Right lobe of liver (tissue), 4 donors: ENCODE measurements at regions not wholly inside any gene's neighbourhood (a gene's known extent, or its start where the extent isn't known, plus 50 kb on each side); places are given as distances from the start of the nearest gene placed in this dataset.

Source experiments
- POLR2A ChIP-seq: fragments of 450-650 bp; IDR thresholded peaks from one replicate; pipeline ENCODE4 v1.6.1; 2017; ENCODE audit warnings: antibody characterized with exemption, mild to moderate bottlenecking
- TF ChIP-seq, protein P1 (sequence below), 4 donors: fragments of 200-600 bp in 3 of 4; fragments of 450-650 bp in 1 of 4; IDR thresholded peaks; one replicate each; pipeline versions ENCODE4 v1.5.1 to v1.8.0; 2016 to 2022; ENCODE audit warnings: antibody characterized with exemption in 4 of 4, mild to moderate bottlenecking in 2 of 4
- donor health status: DM: no; HTN: no; CAD: no.
- donor health status: DM: no; HTN: no; CAD: no.
- donor health status: DM: no; HTN: yes; CAD: no.

DNA sequence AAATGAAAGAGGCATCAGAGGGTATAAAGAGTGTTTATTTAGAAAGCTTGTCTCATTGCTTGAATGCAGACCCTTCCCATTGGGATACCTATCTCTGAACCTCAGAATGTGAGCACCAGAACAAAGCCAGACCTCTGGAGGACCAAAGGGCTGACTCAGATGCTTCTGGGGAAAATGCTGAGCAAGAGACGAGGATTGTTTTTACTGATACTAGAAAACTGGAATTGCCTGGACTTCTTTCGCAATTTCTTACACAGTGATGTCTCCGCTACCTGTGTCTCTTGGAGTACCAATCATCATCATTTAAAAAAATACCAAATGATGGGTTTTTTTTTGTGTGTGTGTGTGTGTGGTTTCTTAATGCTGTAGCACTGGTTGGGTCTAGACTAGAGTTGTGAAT, 55.6 kb upstream of the CCDC85A start:
- no peak for TF ChIP-seq POLR2A
- TF ChIP-seq, protein P1, sequence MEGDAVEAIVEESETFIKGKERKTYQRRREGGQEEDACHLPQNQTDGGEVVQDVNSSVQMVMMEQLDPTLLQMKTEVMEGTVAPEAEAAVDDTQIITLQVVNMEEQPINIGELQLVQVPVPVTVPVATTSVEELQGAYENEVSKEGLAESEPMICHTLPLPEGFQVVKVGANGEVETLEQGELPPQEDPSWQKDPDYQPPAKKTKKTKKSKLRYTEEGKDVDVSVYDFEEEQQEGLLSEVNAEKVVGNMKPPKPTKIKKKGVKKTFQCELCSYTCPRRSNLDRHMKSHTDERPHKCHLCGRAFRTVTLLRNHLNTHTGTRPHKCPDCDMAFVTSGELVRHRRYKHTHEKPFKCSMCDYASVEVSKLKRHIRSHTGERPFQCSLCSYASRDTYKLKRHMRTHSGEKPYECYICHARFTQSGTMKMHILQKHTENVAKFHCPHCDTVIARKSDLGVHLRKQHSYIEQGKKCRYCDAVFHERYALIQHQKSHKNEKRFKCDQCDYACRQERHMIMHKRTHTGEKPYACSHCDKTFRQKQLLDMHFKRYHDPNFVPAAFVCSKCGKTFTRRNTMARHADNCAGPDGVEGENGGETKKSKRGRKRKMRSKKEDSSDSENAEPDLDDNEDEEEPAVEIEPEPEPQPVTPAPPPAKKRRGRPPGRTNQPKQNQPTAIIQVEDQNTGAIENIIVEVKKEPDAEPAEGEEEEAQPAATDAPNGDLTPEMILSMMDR (IDR thresholded peaks at IDR 0.05): no peak
